IPS-18a (cell line): ENCODE measurements at regions not wholly inside any gene's neighbourhood (a gene's known extent, or its start where the extent isn't known, plus 50 kb on each side); places are given as distances from the start of the nearest gene placed in this dataset.

Source experiments
- H3K27ac ChIP-seq: one replicate; pipeline ENCODE4 v1.5.1; 2013; ENCODE audit warnings: low read length
- H3K27me3 ChIP-seq: one replicate; pipeline ENCODE4 v1.6.1; 2013; ENCODE audit warnings: mild to moderate bottlenecking, low read length; ENCODE audit not compliant: control insufficient read depth, insufficient read depth
- H3K36me3 ChIP-seq: one replicate; pipeline ENCODE4 v1.6.1; 2013; ENCODE audit warnings: low read depth, low read length; ENCODE audit not compliant: control insufficient read depth
- H3K4me1 ChIP-seq: one replicate; pipeline ENCODE4 v1.6.1; 2013; ENCODE audit warnings: low read depth, low read length; ENCODE audit not compliant: control insufficient read depth
- H3K4me3 ChIP-seq: one replicate; pipeline ENCODE4 v1.5.1; 2013; ENCODE audit warnings: low read length
- H3K9ac ChIP-seq: one replicate; pipeline ENCODE4 v1.6.1; 2013; ENCODE audit warnings: mild to moderate bottlenecking, low read length, moderate library complexity
- H3K9me3 ChIP-seq: one replicate; pipeline ENCODE4 v1.6.1; 2013; ENCODE audit warnings: low read depth, low read length; ENCODE audit not compliant: control insufficient read depth

DNA sequence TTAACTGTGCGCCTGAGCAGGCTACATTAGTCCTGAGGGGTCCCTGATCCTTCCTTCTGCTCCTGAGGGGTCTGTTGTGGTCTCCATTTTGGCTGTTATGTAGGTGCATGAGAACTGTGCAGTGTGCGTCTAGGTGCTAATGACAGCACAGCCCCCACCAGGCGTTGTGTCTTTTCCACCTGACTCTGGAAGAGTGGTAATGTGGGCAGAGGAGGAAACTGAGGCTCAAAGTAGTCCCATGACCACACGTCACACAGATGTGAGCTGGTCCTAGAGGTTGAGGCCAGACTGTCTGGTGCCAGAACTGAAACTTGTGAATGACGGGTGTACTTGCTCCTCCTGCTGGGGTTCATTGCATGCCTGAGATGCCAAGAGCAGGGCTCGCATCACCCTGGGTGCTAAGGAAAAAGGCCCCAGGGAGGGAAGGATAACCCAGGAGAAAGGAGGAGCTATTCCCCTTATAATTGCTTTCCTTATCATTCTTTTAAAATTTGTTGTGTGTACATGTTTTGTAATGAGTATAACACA lies 111.8 kb downstream of the SLC25A47 start:
- no peaks in the 10 kb centered on the region for H3K27me3 ChIP-seq
- H3K9me3 ChIP-seq, result no peaks in the 10 kb centered on the region
- no peak overlapping the region for H3K27ac ChIP-seq
- H3K4me3 ChIP-seq, result no peak overlapping the region
- peaks cover 3% of the 10 kb centered on the region for H3K4me1 ChIP-seq
- H3K9ac ChIP-seq, result no peak overlapping the region
- no peaks in the 10 kb centered on the region for H3K36me3 ChIP-seq

DNA sequence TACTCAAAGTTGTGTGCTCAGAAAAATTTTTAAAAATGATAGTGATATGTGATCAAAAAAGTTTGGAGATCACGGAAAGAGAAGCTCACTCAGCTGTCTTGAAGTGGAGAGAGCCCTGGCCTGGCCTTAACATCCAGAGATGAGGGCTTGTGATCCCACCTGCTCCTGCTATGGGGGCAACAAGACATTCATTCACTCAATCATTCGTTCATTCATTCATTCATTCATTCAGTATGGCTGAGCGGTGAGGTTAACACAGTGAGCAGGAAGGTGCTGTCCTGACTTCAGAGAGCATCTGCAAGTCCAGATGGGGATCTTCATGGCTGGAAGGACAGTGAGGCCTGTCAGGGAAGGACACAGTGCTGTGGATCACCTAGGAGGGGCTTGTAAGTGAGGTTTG lies 112.3 kb downstream of the SLC25A47 start:
- no peaks in the 10 kb centered on the region for H3K27me3 ChIP-seq
- no peak overlapping the region for H3K9ac ChIP-seq
- H3K27ac ChIP-seq, result no peak overlapping the region
- H3K4me1 ChIP-seq, result peaks cover 8% of the 10 kb centered on the region
- H3K36me3 ChIP-seq, result no peaks in the 10 kb centered on the region
- H3K4me3 ChIP-seq, result no peak overlapping the region
- no peaks in the 10 kb centered on the region for H3K9me3 ChIP-seq

DNA sequence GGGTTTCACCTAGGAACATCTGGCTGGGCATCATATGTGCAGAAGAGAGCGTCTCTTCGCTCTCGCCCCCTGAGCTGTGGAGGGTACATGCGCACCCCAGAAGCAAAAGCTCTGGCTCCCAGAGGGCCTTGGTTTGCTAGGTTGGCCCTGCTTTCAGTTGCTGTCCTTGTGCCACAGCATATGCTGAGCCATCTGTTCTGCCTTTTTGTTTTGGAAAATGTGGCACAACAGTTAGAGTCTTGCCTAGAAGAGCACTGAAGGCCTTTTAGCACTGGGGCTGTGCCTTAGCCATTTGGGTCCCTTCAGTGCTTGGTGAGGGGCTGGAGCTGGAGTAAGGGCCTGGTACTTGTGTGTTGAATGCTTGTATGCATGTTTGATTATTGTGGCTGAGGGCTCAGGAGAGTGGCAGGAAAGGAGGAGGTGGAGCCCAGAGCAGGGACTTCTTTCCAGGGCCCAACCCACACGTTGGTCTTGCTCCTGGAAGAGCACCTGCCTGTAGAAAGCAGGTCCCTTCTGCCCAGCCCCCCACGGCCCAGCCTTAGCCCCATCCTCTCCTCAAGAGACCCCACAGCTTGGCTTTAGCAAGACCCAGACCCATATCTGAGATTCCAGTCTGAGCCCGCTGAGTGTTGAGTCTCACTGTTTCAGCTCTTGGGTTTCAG lies 113.7 kb downstream of the SLC25A47 start:
- Histone ChIP-seq H3K27me3 (no peaks in the 10 kb centered on the region), H3K9ac (no peak overlapping the region), H3K4me3 (no peak overlapping the region), H3K9me3 (no peaks in the 10 kb centered on the region), H3K4me1 (peaks cover 10% of the 10 kb centered on the region), H3K36me3 (no peaks in the 10 kb centered on the region), H3K27ac (no peak overlapping the region)

DNA sequence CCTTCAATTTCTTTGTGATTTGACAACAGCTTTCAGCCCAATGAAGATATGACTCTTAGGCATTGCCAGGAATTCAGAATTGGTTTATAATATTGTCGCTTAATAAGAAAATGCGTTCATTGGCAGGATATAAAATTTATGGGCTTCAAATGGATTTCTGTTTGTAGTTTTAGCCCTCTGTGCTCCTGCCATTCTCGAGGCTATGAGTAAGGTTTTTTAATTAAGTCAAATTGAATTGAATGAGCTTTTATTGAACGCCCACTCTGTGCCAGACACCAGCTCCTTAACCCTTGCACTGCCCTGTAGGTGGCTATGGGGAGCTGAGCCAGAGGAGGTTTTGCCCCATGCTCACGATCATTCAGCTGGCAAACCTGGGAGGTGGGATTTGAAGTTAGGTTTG lies 115.1 kb downstream of the SLC25A47 start:
- Histone ChIP-seq H3K36me3 (no peaks in the 10 kb centered on the region), H3K4me1 (peaks cover 10% of the 10 kb centered on the region), H3K27ac (no peak overlapping the region), H3K4me3 (no peak overlapping the region), H3K9ac (no peak overlapping the region), H3K9me3 (no peaks in the 10 kb centered on the region), H3K27me3 (no peaks in the 10 kb centered on the region)

DNA sequence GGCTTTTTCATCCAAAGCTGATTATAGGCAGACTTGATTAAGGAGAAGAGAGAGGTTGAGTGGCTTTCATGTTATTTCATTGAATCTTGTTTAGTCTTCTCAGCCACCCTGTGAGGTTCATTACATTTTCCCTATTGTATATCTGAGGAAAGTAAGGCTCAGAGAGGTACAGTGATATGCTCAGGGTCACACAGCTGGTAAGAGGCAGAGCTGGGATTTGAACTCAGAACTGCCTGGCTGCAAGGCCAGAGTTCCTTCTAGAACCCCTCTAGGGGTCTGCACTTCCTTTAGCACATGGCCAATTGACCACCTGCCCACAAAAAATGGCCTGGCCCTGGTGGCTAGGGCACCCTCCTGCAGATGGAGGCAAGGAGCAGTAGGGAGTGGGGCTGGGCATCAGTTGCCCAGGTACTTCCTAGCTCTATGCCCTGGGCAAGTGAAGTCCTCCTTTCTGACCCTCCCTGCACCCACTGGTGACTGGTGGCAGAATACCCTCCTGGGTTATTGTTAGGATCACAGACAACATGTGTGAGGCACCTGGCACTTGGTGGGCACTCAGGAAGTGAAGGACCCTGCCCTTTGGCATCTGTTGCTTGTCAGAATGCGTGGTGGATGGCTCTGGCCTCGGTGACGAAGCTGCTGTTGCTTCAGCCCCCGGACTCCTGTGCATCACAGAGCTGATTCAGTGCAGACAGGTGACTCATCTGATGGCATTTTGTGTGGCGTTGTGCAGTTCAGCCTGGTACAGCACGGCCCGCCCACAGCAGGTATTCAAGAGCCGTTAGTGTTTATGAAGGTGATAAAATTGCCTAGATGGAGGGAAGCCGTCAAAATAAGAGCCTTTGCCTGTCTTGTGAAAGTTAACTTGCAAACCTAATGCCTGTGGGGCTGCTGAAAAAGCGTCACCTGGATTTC lies 115.8 kb downstream of the SLC25A47 start:
- Histone ChIP-seq H3K4me3 (no peak overlapping the region), H3K27ac (no peak overlapping the region), H3K9ac (no peak overlapping the region), H3K9me3 (no peaks in the 10 kb centered on the region), H3K4me1 (peaks cover 16% of the 10 kb centered on the region), H3K36me3 (no peaks in the 10 kb centered on the region), H3K27me3 (no peaks in the 10 kb centered on the region)

DNA sequence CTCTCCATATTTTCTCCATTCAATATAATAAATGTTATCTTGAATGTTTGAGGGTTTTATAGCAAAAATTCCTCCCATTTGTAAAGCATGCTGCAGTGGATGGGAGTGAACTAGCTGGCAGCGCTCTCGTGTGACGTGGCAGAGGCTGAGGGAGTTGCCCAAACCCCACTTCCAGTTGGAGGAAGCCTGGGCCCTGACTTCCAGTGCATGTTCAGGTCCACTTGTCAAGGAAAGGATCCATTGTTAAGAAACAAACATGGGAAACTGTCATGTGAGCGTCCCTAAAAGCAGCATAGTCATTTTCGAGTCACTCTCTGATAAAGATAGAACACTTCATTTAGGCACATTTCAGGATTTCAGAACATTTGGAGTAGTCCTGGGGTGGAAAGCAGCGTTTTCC lies 116.6 kb downstream of the SLC25A47 start:
- no peak overlapping the region for H3K27ac ChIP-seq
- H3K36me3 ChIP-seq, result no peaks in the 10 kb centered on the region
- peaks cover 16% of the 10 kb centered on the region for H3K4me1 ChIP-seq
- H3K9me3 ChIP-seq, result no peaks in the 10 kb centered on the region
- H3K27me3 ChIP-seq, result no peaks in the 10 kb centered on the region
- H3K4me3 ChIP-seq, result no peak overlapping the region
- no peak overlapping the region for H3K9ac ChIP-seq

DNA sequence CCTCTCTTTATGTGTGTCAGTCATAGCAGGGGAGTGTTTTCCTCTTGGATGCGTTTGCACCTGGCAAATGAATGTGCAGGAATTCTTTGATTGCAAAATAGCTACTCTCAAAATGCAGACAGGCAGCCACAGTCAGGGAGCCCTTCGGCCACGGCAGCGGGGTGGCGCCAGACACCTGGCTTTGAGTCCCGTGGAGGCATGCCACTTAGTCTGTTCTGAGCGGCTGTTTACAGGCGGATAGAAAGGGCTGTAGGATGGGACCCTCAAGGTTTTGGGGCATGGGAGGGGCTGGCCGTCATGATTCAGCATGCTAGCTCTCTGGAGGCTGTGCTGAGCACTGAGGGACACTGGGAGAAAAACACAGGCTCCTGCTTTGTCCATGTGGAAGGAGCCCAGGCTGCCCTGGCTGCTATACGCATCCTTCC lies 117.1 kb downstream of the SLC25A47 start:
- Histone ChIP-seq H3K9me3 (no peaks in the 10 kb centered on the region), H3K27ac (no peak overlapping the region), H3K4me3 (no peak overlapping the region), H3K9ac (no peak overlapping the region), H3K27me3 (no peaks in the 10 kb centered on the region), H3K36me3 (no peaks in the 10 kb centered on the region), H3K4me1 (peaks cover 16% of the 10 kb centered on the region)

DNA sequence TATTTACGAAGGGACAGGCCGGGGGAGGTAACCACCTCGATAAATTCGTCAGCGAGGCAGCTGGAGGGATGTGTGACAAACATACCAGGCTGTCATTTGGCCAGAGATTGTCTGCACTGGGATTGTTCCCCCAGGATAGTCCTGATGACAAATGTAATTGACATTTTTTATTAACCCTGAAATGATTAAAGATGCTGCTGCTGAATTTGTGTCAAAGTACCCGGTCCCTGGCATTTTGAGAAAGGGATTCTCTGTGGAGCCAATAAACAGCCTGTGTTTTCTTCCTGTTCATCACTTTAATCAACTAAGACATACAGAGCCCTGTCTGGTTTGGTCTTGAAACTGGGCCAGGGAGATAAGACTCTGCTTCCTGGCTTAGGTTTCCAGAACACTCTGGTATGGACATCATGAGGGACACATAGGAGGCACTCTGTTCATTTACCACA lies 117.6 kb downstream of the SLC25A47 start:
- Histone ChIP-seq H3K4me3 (no peak overlapping the region), H3K27ac (no peak overlapping the region), H3K27me3 (no peaks in the 10 kb centered on the region), H3K9me3 (no peaks in the 10 kb centered on the region), H3K9ac (no peak overlapping the region), H3K36me3 (no peaks in the 10 kb centered on the region), H3K4me1 (peaks cover 16% of the 10 kb centered on the region)

DNA sequence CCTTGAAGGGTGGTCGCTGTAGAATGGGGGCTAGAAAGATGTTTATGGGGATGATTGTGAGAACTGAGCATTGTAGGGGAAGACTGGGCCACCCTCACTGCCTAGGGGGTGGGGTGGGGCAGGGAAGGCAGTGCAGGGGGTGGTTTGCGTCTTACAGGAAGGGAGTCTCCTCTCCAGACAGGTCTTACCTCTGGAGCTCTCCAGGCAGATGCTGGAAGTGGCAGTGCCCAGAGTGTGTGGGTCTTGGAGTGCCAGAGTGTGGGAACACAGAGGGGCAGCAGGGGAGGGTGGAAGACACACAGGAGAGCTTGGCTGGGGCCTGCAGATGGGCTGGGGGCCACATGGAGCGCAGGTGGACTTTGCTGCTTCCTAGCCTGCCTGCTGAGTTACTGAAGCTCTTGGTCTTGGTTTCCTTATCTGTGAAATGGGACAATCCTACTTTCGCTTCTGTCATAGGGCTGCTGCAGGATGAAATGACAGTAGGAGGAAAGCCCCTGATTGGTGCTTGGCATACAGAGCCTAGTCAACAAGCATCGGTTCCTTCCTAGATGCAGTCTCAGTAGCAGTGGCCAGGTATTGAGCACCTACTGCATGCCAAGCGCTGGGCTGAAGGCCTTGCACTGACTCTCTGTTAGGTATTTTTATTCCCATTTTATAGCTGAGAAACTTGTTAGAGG lies 118.3 kb downstream of the SLC25A47 start:
- H3K27ac ChIP-seq, result no peak overlapping the region
- H3K27me3 ChIP-seq, result no peaks in the 10 kb centered on the region
- peaks cover 16% of the 10 kb centered on the region for H3K4me1 ChIP-seq
- H3K9ac ChIP-seq, result no peak overlapping the region
- no peak overlapping the region for H3K4me3 ChIP-seq
- H3K36me3 ChIP-seq, result no peaks in the 10 kb centered on the region
- no peaks in the 10 kb centered on the region for H3K9me3 ChIP-seq

DNA sequence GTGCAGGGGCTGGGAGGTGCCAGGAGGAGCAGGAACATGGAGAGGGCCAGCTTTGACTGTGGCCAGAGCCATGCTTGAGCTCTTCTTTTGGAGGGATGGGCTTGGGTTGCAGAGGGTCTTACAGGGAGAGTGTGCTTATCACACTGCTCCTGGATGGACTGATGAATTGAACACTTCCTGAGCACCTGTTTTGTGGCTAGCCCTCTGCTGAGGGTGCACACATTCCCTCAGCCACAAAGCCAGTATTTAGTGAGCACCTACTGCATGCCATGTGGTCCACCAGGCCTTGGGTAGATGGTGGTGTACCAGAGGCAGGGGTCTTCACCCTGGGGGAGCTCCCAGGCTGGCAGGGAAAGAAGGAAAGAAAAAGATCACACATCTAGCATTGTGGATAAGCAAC lies 118.9 kb downstream of the SLC25A47 start:
- no peak overlapping the region for H3K4me3 ChIP-seq
- H3K9me3 ChIP-seq, result no peaks in the 10 kb centered on the region
- no peak overlapping the region for H3K9ac ChIP-seq
- H3K4me1 ChIP-seq, result peaks cover 20% of the 10 kb centered on the region
- no peaks in the 10 kb centered on the region for H3K36me3 ChIP-seq
- H3K27ac ChIP-seq, result no peak overlapping the region
- H3K27me3 ChIP-seq, result no peaks in the 10 kb centered on the region
